ENCODE measurements at regions not wholly inside any gene's neighbourhood (a gene's known extent, or its start where the extent isn't known, plus 50 kb on each side); places are given as distances from the start of the nearest gene placed in this dataset.

DNA sequence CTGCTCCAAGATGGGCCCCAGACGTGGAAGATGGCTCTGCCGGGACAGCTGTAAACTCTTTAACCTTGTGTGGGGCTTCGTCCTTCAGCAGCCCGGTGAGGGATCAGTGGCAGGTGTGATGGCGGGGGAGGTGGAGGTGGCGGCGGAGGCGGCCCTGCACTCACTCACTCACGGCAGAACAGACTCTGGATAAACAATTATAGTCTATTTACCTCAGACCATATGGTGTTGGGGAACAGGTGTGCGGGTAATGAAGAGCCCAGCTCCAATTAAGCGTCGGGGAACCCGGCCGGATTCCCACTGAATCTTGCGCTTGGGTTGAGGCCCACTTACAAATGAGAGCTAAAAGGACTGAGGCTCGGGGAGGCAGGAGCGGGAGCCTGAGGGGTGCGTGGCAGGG, 104.3 kb upstream of the SDK2 start:
- WGBS (ENCODE audit: insufficient coverage): 90% methylated on average over 10 of the region's 18 CpGs
- H3K27ac ChIP-seq (ENCODE audit: low read depth, low read length): no peak overlapping the region
- no peaks in the 10 kb centered on the region for H3K36me3 ChIP-seq (ENCODE audit: control insufficient read depth, insufficient read depth, low read length)
- H3K27me3 ChIP-seq (ENCODE audit: control insufficient read depth, insufficient read depth, low read length): peaks cover 7% of the 10 kb centered on the region
- no peaks in the 10 kb centered on the region for H3K9me3 ChIP-seq (ENCODE audit: control insufficient read depth, insufficient read depth, low read length)
- DNase-seq (ENCODE audit: low read depth in 4 of 6, low spot score in 6 of 6): peak in 1 of 6 donors; percentile 72
- H3K4me3 ChIP-seq (ENCODE audit: low read depth, low read length): no peak overlapping the region
- peaks cover 35% of the 10 kb centered on the region for H3K4me1 ChIP-seq (ENCODE audit: control insufficient read depth, insufficient read depth, low read length)

DNA sequence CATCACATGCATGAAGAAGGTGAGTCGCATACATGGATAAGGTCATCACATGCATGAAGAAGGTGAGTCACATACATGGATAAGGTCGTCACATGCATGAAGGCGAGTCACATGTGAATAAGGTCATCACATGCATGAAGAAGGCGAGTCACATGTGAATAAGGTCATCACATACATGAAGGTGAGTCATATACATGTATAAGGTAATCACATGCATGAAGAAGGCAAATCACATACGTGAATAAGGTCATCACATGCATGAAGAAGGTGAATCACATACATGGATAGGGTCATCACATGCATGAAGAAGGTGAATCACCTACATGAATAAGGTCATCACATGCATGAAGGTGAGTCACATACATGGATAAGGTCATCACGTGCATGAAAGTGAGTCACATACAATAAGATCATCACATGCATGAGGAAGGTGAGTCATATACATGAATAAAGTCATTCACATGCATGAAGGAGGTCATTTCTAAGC, 105.1 kb upstream of the SDK2 start:
- no peak for DNase-seq (ENCODE audit: low read depth in 4 of 6, low spot score in 6 of 6)
- no peak overlapping the region for H3K4me3 ChIP-seq (ENCODE audit: low read depth, low read length)
- 100% methylated on average over 4 of the region's 6 CpGs for WGBS (ENCODE audit: insufficient coverage)
- peaks cover 33% of the 10 kb centered on the region for H3K4me1 ChIP-seq (ENCODE audit: control insufficient read depth, insufficient read depth, low read length)
- no peak overlapping the region for H3K27ac ChIP-seq (ENCODE audit: low read depth, low read length)
- H3K9me3 ChIP-seq (ENCODE audit: control insufficient read depth, insufficient read depth, low read length): no peaks in the 10 kb centered on the region
- H3K27me3 ChIP-seq (ENCODE audit: control insufficient read depth, insufficient read depth, low read length): peaks cover 5% of the 10 kb centered on the region
- H3K36me3 ChIP-seq (ENCODE audit: control insufficient read depth, insufficient read depth, low read length): no peaks in the 10 kb centered on the region

DNA sequence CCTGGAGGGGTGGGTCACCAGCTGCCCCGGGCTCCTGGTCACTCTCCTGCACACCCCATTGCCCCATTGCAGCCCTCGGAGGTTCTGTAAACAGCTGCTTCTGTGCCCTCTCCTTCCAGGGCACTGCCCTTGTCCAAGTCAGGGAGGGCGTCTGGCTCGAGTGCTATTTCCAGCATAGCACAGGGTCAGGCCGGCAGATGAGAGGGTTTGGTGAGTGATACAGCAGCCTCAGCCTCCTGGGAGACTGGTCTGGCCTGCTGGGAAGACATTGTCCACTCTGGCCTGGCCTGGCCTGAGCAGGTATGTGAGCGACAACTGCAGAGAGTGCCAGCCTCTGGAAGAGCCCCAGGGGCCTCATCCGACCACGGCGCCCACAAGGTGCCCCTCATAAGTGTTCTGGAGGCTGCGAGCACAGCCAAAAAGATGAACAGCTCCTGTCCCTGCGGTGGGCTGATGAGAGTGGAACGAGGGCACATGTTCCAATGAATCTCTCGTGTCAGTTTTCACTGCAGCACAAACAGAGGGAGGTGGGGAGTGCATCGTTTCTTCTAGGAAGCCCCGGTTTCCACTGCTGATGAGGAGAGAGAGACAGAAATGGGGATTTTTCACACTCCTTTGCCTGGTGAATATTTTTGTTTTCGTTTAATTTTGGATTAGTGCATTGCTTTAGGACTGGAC, 105.8 kb upstream of the SDK2 start:
- Histone ChIP-seq H3K27ac (ENCODE audit: low read depth, low read length) (no peak overlapping the region), H3K36me3 (ENCODE audit: control insufficient read depth, insufficient read depth, low read length) (no peaks in the 10 kb centered on the region), H3K27me3 (ENCODE audit: control insufficient read depth, insufficient read depth, low read length) (peaks cover 5% of the 10 kb centered on the region), H3K9me3 (ENCODE audit: control insufficient read depth, insufficient read depth, low read length) (no peaks in the 10 kb centered on the region), H3K4me1 (ENCODE audit: control insufficient read depth, insufficient read depth, low read length) (peaks cover 32% of the 10 kb centered on the region), H3K4me3 (ENCODE audit: low read depth, low read length) (no peak overlapping the region)
- 66% methylated on average over 14 of the region's 16 CpGs for WGBS (ENCODE audit: insufficient coverage)
- peak in 1 of 6 donors; percentile 67 for DNase-seq (ENCODE audit: low read depth in 4 of 6, low spot score in 6 of 6)

DNA sequence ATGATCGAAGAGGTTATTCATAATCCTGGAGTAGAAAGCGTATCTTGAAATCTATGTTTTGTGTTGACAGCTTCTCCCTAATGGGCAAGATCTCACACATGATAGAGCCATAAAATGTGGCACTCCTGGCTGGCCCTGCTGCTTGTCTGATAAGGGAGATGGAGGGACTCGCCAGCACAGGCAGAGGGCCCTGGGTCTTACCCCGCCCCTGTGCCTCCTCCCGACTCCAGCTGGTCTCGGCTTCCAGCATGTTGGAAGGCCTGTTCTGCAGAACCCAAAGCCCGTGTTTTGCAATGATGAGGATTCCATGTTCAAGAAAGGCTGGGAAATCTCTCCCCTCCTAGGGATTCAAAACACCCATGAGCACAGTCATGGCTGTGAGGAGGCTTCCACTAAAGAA, 106.7 kb upstream of the SDK2 start:
- H3K27ac ChIP-seq (ENCODE audit: low read depth, low read length): no peak overlapping the region
- H3K4me1 ChIP-seq (ENCODE audit: control insufficient read depth, insufficient read depth, low read length): peaks cover 32% of the 10 kb centered on the region
- WGBS (ENCODE audit: insufficient coverage): 59% methylated on average over 5 of the region's 7 CpGs
- H3K36me3 ChIP-seq (ENCODE audit: control insufficient read depth, insufficient read depth, low read length): no peaks in the 10 kb centered on the region
- H3K4me3 ChIP-seq (ENCODE audit: low read depth, low read length): no peak overlapping the region
- DNase-seq (ENCODE audit: low read depth in 4 of 6, low spot score in 6 of 6): peak in 1 of 6 donors; percentile 52
- no peaks in the 10 kb centered on the region for H3K9me3 ChIP-seq (ENCODE audit: control insufficient read depth, insufficient read depth, low read length)
- H3K27me3 ChIP-seq (ENCODE audit: control insufficient read depth, insufficient read depth, low read length): peaks cover 5% of the 10 kb centered on the region

DNA sequence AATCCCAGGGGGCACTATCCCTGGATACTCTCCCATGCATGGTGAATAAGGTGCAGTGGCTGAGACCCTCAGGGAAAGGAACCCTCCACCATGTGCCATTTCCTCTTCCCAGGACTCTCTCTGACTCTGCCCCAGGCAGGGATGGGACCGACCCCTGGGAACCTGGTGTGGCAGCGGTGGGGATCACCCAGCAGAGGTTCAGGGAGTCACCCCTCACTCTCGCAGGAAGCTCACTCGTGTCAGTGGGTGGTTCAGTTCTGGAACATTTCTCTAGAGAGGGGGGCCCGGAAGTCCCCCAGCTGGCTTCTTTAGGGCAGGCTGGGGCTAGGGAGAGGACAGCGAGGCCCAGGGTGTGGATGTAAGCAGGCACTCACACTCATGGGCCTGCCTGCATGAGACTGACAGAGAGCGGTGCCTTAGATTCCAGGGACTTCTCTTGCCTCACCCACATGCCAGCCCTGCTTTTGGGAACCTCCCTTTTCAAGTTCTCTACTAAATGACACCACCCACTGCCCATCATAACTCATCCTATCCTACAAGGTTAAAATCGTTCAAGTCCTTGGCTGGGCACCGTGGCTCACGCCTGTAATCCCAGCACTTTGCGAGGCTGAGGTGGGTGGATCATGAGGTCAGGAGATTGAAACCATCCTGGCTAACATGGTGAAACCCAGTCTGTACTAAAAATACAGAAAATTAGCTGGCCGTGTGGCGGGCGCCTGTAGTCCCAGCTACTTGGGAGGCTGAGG, 109.7 kb upstream of the SDK2 start:
- WGBS (ENCODE audit: insufficient coverage): 90% methylated on average over 11 of the region's 14 CpGs
- Histone ChIP-seq H3K36me3 (ENCODE audit: control insufficient read depth, insufficient read depth, low read length) (no peaks in the 10 kb centered on the region), H3K4me1 (ENCODE audit: control insufficient read depth, insufficient read depth, low read length) (peaks cover 21% of the 10 kb centered on the region), H3K27me3 (ENCODE audit: control insufficient read depth, insufficient read depth, low read length) (peaks cover 4% of the 10 kb centered on the region), H3K9me3 (ENCODE audit: control insufficient read depth, insufficient read depth, low read length) (no peaks in the 10 kb centered on the region), H3K4me3 (ENCODE audit: low read depth, low read length) (no peak overlapping the region), H3K27ac (ENCODE audit: low read depth, low read length) (no peak overlapping the region)
- DNase-seq (ENCODE audit: low read depth in 4 of 6, low spot score in 6 of 6): no peak

DNA sequence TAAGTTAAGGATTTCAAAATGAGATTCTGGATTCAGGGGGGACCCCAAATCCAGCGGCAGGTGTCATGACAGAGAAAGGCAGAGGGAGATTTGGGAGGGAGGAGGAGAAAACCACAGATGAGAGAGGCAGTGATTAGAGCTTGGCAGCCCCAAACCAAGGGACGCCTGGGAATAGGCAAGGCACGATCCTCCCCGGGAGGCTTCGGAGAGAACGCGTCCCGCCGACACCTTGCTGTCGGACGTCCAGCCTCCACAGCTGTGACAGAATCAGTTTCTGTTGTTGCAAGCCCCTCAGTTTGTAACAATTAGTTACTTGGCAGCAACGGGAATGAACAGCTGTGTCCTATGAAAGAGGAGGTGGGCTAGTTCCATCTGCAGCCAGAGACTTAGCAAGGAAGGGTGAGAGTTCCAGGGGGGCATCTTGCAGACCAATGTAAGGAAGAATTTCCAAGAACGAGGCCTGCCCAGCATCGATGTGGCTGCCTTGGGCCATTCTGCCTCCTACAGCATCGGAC, 110.7 kb upstream of the SDK2 start:
- Histone ChIP-seq H3K4me1 (ENCODE audit: control insufficient read depth, insufficient read depth, low read length) (peaks cover 28% of the 10 kb centered on the region), H3K27ac (ENCODE audit: low read depth, low read length) (no peak overlapping the region), H3K9me3 (ENCODE audit: control insufficient read depth, insufficient read depth, low read length) (no peaks in the 10 kb centered on the region), H3K27me3 (ENCODE audit: control insufficient read depth, insufficient read depth, low read length) (peaks cover 4% of the 10 kb centered on the region), H3K36me3 (ENCODE audit: control insufficient read depth, insufficient read depth, low read length) (no peaks in the 10 kb centered on the region), H3K4me3 (ENCODE audit: low read depth, low read length) (no peak overlapping the region)
- DNase-seq (ENCODE audit: low read depth in 4 of 6, low spot score in 6 of 6): peak in 1 of 6 donors; percentile 70
- WGBS (ENCODE audit: insufficient coverage): 63% methylated on average over 15 of the region's 15 CpGs

DNA sequence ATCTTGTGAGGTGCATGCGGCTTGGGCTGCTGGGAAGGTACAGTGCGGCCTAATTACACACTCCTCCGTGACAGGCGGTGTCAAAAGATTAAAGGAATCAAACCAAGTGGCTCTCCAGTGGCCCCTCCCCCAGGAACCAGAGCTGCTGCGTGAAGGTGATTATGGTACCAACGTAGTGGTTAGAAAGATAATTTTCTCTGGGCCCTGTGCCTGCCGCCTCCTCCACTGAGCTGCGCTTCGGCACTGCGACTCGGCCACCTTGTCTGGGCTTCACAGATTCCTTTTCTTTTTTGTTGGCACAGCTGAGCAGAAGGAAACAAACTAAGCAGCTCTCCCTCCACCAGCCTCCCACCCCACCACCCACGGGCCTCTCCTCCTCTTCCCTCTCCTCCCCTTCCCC, 113.2 kb upstream of the SDK2 start:
- Histone ChIP-seq H3K27ac (ENCODE audit: low read depth, low read length) (no peak overlapping the region), H3K36me3 (ENCODE audit: control insufficient read depth, insufficient read depth, low read length) (no peaks in the 10 kb centered on the region), H3K9me3 (ENCODE audit: control insufficient read depth, insufficient read depth, low read length) (no peaks in the 10 kb centered on the region), H3K4me3 (ENCODE audit: low read depth, low read length) (no peak overlapping the region), H3K4me1 (ENCODE audit: control insufficient read depth, insufficient read depth, low read length) (peaks cover 37% of the 10 kb centered on the region), H3K27me3 (ENCODE audit: control insufficient read depth, insufficient read depth, low read length) (peaks cover 4% of the 10 kb centered on the region)
- peak in 2 of 6 donors; percentile 51 to 56 for DNase-seq (ENCODE audit: low read depth in 4 of 6, low spot score in 6 of 6)
- 63% methylated on average over 8 of the region's 12 CpGs for WGBS (ENCODE audit: insufficient coverage)

DNA sequence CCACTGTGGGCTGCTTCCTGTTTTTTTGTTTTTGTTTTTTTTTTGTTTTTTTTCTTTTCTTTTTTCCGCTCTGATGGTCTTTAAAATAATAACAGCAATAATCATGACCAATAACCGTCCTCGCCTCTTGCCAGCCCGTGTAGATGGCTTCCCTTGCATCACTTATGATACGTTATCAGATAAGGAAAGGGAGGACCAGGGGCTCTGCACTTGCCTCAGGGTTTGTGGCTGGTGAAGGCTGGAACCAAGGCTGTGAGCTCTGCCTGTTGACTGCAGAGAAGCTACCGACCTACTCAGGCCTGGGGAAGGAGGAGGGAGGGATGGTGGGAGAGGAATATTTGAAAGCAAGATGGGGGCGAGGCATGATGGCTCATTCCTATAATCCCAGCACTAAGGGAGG, 114.0 kb upstream of the SDK2 start:
- Histone ChIP-seq H3K4me3 (ENCODE audit: low read depth, low read length) (no peak overlapping the region), H3K4me1 (ENCODE audit: control insufficient read depth, insufficient read depth, low read length) (peaks cover 44% of the 10 kb centered on the region), H3K27ac (ENCODE audit: low read depth, low read length) (no peak overlapping the region), H3K36me3 (ENCODE audit: control insufficient read depth, insufficient read depth, low read length) (no peaks in the 10 kb centered on the region), H3K9me3 (ENCODE audit: control insufficient read depth, insufficient read depth, low read length) (no peaks in the 10 kb centered on the region), H3K27me3 (ENCODE audit: control insufficient read depth, insufficient read depth, low read length) (peaks cover 2% of the 10 kb centered on the region)
- 52% methylated on average over 2 of the region's 7 CpGs for WGBS (ENCODE audit: insufficient coverage)
- DNase-seq (ENCODE audit: low read depth in 4 of 6, low spot score in 6 of 6): no peak

DNA sequence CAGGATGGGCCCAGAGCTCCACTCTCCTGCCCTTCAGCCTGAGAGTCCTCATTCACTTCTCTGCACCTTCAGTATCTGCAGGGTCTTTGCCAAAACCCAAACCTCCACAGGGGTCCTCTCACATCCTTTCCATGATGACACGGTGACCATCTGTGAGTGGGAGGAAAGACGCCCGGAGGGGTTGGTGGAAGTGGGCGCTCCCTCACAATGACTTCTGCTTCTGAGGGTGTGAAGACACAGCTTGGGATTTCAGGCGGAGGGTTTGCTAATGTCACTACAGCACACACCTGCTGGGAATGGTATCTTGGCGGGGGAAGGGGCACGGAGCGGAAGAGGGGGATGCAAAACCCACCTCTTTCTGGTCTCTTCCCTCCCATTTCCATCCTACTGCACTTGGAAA, 115.1 kb upstream of the SDK2 start:
- Histone ChIP-seq H3K4me3 (ENCODE audit: low read depth, low read length) (no peak overlapping the region), H3K27ac (ENCODE audit: low read depth, low read length) (no peak overlapping the region), H3K9me3 (ENCODE audit: control insufficient read depth, insufficient read depth, low read length) (no peaks in the 10 kb centered on the region), H3K36me3 (ENCODE audit: control insufficient read depth, insufficient read depth, low read length) (no peaks in the 10 kb centered on the region), H3K4me1 (ENCODE audit: control insufficient read depth, insufficient read depth, low read length) (peaks cover 45% of the 10 kb centered on the region), H3K27me3 (ENCODE audit: control insufficient read depth, insufficient read depth, low read length) (peaks cover 2% of the 10 kb centered on the region)
- WGBS (ENCODE audit: insufficient coverage): no CpG with 5 or more reads among the region's 8 CpGs
- no peak for DNase-seq (ENCODE audit: low read depth in 4 of 6, low spot score in 6 of 6)

Measured in spinal cord (tissue), 9 donors.